HG03095 (cell line): ENCODE measurements at regions not wholly inside any gene's neighbourhood (a gene's known extent, or its start where the extent isn't known, plus 50 kb on each side); places are given as distances from the start of the nearest gene placed in this dataset.

Experiments used
- ATAC-seq: cut with Tn5 transposase; IDR thresholded peaks from one replicate; pipeline ENCODE4 v1.9.1; 2021; ENCODE audit warnings: moderate library complexity; ENCODE audit not compliant: unreplicated experiment

DNA sequence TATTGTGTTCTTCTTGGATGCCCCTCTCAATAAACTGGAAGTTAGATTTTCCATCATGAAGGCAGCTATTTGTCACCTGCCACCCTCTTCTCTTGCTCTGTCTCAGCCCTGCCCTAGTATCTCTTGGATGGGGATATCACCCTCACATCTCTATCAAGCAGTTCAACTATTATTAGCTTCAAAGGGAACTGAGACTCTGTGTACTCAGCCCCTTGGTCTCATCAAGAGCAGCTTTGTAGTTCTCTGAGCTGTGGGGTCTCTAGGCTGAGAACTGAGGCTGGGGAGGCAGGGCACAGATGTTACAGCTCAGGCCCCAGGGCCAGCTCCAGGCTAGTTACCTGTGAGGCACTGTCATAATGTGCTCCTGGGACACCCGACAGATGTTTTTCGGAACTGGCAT is 130.3 kb downstream of the DAD1 start:
- ATAC-seq: no peak

GRCh38 chr14:22456998-22457594 is 131.9 kb downstream of the DAD1 start:
- no peak for ATAC-seq

DNA sequence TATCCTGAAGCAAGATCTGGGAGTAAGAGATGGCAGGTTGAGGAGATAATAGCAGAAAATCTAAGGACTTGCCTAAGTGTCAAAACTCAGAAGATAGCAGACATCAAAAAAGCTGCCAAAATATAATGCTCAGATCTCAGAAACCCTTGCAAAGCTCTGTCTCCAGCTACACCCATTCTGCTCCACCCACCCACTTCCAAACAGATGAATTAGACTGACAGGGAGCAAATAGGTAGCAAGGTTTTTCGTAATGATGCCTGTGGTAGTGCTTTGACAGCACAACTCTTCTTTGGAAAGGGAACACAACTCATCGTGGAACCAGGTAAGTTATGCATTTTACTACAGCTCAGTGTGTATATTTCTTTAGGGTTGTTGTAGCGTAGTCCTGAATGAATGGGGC is 132.6 kb downstream of the DAD1 start:
- ATAC-seq: no peak

- no peak for ATAC-seq
Observed at GRCh38 chr14:22452330-22452729, 136.7 kb downstream of the DAD1 start.

DNA sequence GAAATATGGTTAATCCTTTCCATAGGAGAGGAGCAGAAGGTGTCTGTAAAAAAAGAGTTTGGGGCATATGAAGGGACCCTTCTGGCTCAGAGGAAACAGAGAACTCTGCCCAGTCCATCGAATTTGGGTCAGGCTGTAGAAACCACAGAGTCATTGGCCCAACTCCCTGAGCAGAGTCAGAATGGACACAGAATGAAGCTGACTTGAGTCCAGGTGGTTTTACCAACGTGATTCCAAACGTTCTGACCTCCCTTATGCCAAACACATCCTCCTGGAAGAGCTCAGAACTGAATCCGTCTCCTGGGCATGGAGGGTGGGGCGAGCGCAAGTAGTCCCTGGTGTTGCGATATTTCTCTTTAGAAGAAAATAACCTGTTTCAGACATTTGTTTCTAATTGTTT is 138.8 kb downstream of the DAD1 start:
- no peak for ATAC-seq

DNA sequence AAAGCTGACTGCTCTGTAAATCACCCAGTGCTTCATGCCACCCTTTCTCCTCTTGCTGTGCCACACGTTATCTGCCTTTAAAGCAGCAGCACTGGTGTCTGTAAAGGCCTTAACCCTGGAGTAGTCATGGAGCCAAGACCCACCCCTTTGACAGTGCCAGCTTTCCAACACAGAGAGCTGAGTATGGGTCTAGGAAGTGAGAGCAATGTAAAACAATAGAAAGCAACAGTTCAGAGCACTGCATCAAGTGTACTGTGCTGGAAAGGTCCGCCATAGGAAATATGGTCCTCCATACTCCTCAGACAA is 139.5 kb downstream of the DAD1 start:
- no peak for ATAC-seq

DNA sequence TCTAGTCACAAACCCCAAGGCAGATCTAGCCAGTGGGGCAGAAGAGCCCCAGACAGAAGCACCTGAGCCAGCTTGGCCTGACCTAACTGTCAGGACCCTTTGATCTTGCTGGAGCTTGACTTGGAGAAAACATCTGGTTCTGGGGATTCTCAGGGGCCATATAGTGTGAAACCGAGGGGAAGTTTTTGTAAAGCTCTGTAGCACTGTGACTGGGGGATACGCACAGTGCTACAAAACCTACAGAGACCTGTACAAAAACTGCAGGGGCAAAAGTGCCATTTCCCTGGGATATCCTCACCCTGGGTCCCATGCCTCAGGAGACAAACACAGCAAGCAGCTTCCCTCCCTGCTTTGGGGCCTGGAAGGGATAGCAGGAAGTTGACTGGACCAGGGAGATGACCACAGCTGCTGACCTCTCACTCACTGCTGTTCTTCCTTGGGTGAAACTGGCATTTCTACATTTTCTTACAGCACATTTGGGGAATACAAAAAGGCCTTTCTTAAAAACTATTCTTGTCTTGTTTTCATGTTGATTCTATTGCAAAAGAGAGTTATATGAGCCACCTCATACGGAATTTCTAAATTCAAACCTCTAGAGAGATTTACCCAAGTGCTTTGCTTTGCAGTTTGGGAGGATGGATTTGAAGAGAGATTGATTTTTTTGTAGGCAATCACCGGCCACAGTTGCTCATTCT is 140.0 kb downstream of the DAD1 start:
- peak; percentile 47 for ATAC-seq

GRCh38 chr14:22448035-22448904 is 140.8 kb downstream of the DAD1 start:
- peak; percentile 51 for ATAC-seq

DNA sequence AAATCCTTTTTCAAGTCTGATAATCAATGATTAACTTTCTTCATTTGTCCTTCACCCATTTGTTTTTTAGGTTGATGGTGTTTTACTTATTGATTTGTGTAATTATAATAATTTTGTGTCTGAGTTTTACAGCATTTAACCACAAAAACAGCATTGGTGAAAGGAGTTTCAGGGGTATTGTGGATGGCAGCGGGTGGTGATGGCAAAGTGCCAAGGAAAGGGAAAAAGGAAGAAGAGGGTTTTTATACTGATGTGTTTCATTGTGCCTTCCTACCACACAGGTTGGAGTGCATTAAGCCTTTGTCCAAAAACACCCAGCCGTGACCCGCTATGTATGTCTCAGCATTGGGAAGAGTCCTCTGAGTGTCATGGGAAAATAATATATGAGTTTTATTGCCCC is 150.3 kb downstream of the DAD1 start:
- no peak for ATAC-seq

GRCh38 chr14:22434901-22435550 is 154.0 kb downstream of the DAD1 start:
- ATAC-seq: no peak

GRCh38 chr14:22434030-22434429 is 155.0 kb downstream of the DAD1 start:
- ATAC-seq: no peak

DNA sequence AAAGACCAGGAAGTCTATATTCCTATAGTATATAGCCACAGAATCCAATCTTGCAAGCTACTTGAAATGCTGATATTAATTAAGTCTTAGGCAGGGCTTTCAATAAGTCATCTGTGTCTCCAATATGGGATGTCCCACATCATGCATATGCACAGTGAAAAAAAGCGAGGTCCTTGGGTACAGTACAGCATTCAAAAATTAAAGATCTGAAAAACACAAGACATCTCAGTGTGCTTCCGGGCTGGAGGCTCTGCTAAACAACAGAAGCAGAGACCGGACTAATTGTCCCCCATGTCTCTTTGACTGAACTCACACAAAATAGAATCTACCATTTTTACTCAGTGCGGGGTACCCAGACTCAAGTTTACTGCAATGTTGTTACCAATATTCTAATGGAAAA is 156.0 kb downstream of the DAD1 start:
- no peak for ATAC-seq

DNA sequence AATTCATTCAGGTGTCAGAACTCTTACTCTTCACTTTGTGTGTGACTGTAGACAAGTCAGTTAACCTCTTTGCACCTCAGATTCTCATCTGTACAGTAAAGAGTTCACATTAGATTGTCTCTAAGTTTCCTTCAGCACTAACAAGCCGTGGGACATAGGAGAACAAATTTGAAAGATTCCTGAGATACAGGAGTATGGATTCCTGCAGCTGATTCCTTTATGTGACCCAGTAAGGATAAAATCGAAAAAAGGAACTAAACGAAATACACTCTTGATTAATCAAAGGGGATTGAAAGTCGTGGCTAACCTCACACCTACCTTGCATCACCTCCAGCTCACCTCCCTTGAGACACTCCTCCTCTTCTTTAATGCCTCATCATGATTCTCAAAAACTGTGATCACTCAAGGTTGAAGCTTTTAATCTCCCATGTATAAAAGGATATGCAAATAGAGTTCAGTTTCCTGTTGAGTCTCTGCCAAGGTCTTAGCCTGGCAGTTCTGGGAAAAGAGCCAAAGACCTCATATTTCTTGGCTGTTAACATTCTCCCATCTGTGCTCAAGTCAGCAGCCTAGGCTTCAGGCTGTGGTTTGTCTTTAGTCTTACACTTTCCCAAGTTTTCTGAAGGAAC is 156.6 kb downstream of the DAD1 start:
- no peak for ATAC-seq

DNA sequence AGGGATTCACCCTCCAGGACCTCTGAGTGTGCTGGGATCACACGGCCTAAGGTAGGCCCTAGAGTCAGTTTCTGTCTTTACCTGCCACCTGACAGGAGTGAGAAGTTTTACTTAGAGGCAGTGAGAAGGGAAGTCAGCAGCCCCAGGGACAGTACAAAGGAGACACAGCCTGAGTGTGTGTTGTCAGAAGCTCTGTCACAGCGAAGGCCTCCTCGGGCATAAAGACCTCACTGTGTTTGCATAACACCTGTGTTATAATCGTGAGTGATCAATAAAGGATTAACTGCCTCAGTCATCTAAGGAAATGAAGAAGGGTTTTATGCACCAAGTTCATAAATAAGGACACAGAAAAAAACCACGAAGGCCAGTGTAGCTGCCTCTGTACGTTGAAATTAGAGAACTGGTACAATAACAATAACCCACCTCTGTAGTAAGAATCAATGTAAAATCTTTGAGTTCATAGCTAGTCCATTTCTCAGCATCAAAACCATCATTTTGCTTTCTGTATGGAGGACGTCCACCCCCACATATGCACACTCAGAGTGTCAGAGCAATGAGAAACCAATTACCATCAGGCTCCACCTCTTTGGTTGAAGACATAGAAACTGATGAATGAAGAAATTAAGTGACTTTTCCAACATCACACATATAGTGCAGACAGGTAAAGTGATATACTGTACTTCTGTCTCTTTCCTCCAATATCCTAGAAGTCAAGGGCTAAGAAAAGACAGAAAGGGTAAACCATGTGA is 159.3 kb downstream of the DAD1 start:
- ATAC-seq: no peak

GRCh38 chr14:22428700-22429291 is 160.2 kb downstream of the DAD1 start:
- no peak for ATAC-seq

- ATAC-seq: no peak
Observed at GRCh38 chr14:22427771-22428231, 161.2 kb downstream of the DAD1 start.

DNA sequence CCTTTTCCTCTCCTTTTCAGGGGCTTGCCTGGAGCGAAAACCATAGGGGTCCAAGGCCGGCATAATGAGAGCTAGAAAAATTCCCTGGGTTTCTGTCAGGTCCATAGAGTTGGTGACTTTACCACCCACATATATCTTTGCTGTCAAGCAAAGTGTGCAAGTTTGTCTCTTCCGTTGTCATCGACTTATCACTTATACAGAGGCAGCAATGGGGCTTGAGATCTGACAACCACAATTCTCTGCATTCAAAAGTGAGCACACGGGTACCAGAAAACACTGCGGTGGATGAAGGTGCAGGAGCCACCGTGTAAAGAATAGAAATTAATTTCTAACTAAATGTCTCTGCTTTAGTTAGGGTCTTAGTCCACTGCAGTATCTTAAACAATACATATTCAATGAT is 162.3 kb downstream of the DAD1 start:
- no peak for ATAC-seq

- ATAC-seq: no peak
Observed at GRCh38 chr14:22423958-22424357, 165.1 kb downstream of the DAD1 start.

- ATAC-seq: no peak
Observed at GRCh38 chr14:22422238-22422637, 166.8 kb downstream of the DAD1 start.

GRCh38 chr14:22420598-22421186 is 168.3 kb downstream of the DAD1 start:
- ATAC-seq: no peak
